GM12878 (cell line): ENCODE measurements at regions not wholly inside any gene's neighbourhood (a gene's known extent, or its start where the extent isn't known, plus 50 kb on each side); places are given as distances from the start of the nearest gene placed in this dataset.

Experiments
- ATAC-seq: fragments of 200-7000 bp; cut with Tn5 transposase; 3 replicates; pipeline ENCODE4 v1.9.1; 2020; ENCODE audit warnings: mild to moderate bottlenecking, moderate library complexity
- BruUV-seq: library from RNA; stranded (reverse); fragments of 400-500 nt; replicated peaks from 2 replicates; lab custom pipeline; 2021; lab: Mats Ljungman, UMichigan
- CTCF ChIA-PET: fragments of 300-600 bp; sonication (Branson Sonifier 250); formaldehyde crosslinking; extraction: SDS; loops from one replicate; lab custom pipeline; 2021; ENCODE audit warnings: inconsistent platforms; lab: Yijun Ruan, JAX
- POLR2A ChIA-PET: fragments of 350-600 bp; formaldehyde crosslinking; extraction: SDS; loops from one replicate; lab custom pipeline; 2021; ENCODE audit warnings: inconsistent platforms; lab: Charles Lee
- RAD21 ChIA-PET: fragments of 300-600 bp; sonication (Branson Sonifier 250); formaldehyde crosslinking; loops from one replicate; lab custom pipeline; 2023; ENCODE audit warnings: antibody characterized with exemption; ENCODE audit not compliant: unreplicated experiment; lab: Charles Lee
- SMC1A ChIA-PET: fragments of 300-600 bp; sonication (Branson Sonifier 250); formaldehyde crosslinking; loops from one replicate; lab custom pipeline; 2023; ENCODE audit not compliant: unreplicated experiment, uncharacterized antibody; lab: Charles Lee
- DNase-seq: peaks from one replicate; pipeline ENCODE4 v3.0.0-alpha.2; 2011; ENCODE audit warnings: low read depth, low spot score
- FAIRE-seq: peaks from 3 replicates; lab custom pipeline; 2011; peaks lifted over from hg19 to GRCh38; lab: Jason Lieb, UNC
- H2AFZ ChIP-seq: 2 replicates; pipeline ENCODE4 v1.6.0; 2011; ENCODE audit warnings: low read depth, low read length, control low read depth; ENCODE audit not compliant: control insufficient read depth
- H3K27ac ChIP-seq: 2 replicates; pipeline ENCODE4 v1.5.1; 2011; ENCODE audit warnings: control low read depth; ENCODE audit not compliant: control insufficient read depth, insufficient read depth
- H3K27me3 ChIP-seq, 2 experiments: replicated peaks in 1 of 2; 2 replicates each; pipeline versions ENCODE4 v1.6.0 to v1.6.1; 2011; ENCODE audit warnings: low read length in 1 of 2; ENCODE audit not compliant: control insufficient read depth in 2 of 2, insufficient read depth in 2 of 2
- H3K36me3 ChIP-seq, 2 experiments: 2 replicates each; pipeline ENCODE4 v1.5.1; 2011; ENCODE audit warnings: low read length in 1 of 2; ENCODE audit not compliant: control insufficient read depth in 2 of 2, insufficient read depth in 2 of 2
- H3K4me1 ChIP-seq: 2 replicates; pipeline ENCODE4 v1.6.1; 2011; ENCODE audit warnings: mild to moderate bottlenecking, low read length, moderate library complexity, mixed read lengths; ENCODE audit not compliant: control insufficient read depth, insufficient read depth
- H3K4me2 ChIP-seq: 2 replicates; pipeline ENCODE4 v1.6.0; 2011; ENCODE audit warnings: control low read depth; ENCODE audit not compliant: control insufficient read depth, insufficient read depth
- H3K4me3 ChIP-seq: fragments of 200-600 bp; sonication (generic); 2 replicates; pipeline ENCODE4 v1.5.1; 2016
- H3K79me2 ChIP-seq: 2 replicates; pipeline ENCODE4 v1.6.0; 2011; ENCODE audit warnings: low read length; ENCODE audit not compliant: control insufficient read depth, insufficient read depth
- H3K9ac ChIP-seq: 2 replicates; pipeline ENCODE4 v1.8.0; 2011; ENCODE audit warnings: low read length, control low read depth, mixed read lengths; ENCODE audit not compliant: control insufficient read depth, insufficient read depth
- H3K9me3 ChIP-seq: replicated peaks from 3 replicates; pipeline ENCODE4 v1.5.1; 2011; ENCODE audit warnings: mild to moderate bottlenecking, low read length; ENCODE audit not compliant: control insufficient read depth, insufficient read depth
- H4K20me1 ChIP-seq: 2 replicates; pipeline ENCODE4 v1.6.0; 2011; ENCODE audit not compliant: control insufficient read depth, insufficient read depth
- ASH2L ChIP-seq: fragments of 300-600, 200-600 bp; sonication (generic); IDR thresholded peaks from 2 replicates; pipeline ENCODE4 v1.6.1; 2017; ENCODE audit warnings: low read depth, mild to moderate bottlenecking, borderline replicate concordance
- ATF7 ChIP-seq: fragments of 450-650 bp; IDR thresholded peaks from 2 replicates; pipeline ENCODE4 v1.6.1; 2016; ENCODE audit warnings: low read depth, mild to moderate bottlenecking
- CUX1 ChIP-seq: IDR thresholded peaks from 2 replicates; pipeline ENCODE4 v1.6.1; 2012; ENCODE audit warnings: improper control_type of control experiment, low read depth, low read length; ENCODE audit not compliant: insufficient replicate concordance
- E2F4 ChIP-seq: IDR thresholded peaks from 2 replicates; pipeline ENCODE4 v1.6.1; 2012; ENCODE audit warnings: low read depth, low read length, improper control_type of control experiment
- PAX5 ChIP-seq: IDR thresholded peaks from 2 replicates; pipeline ENCODE4 v1.6.1; 2011; ENCODE audit warnings: low read depth, low read length, borderline replicate concordance
- RB1 ChIP-seq: fragments of 450-650 bp; formaldehyde crosslinking; IDR thresholded peaks from 2 replicates; pipeline ENCODE4 v1.6.1; 2017; ENCODE audit warnings: mild to moderate bottlenecking, borderline replicate concordance
- RUNX3 ChIP-seq: IDR thresholded peaks from 2 replicates; pipeline ENCODE4 v1.6.1; 2012; ENCODE audit warnings: low read length, inconsistent platforms
- SIX5 ChIP-seq: IDR thresholded peaks from 2 replicates; pipeline ENCODE4 v1.6.1; 2011; ENCODE audit warnings: mild to moderate bottlenecking, low read depth, low read length, moderate library complexity; ENCODE audit not compliant: severe bottlenecking
- WGBS: methylation state at CpG from one replicate; pipeline ENCODE4 v1.1.6; 2016; ENCODE audit warnings: low lambda C conversion rate; ENCODE audit not compliant: insufficient replicate concordance, insufficient coverage; ENCODE audit errors: missing lambda C conversion rate; 5-methylcytosine and 5-hydroxymethylcytosine counted together
- in situ Hi-C: fragments of 300-500 bp; cut with MboI; formaldehyde crosslinking; loops from 9 replicates; pipeline ENCODE4 v1.14.3; 2018; ENCODE audit warnings: mixed read lengths
- intact Hi-C: fragments of 100-400 bp; cut with micrococcal nuclease; formaldehyde crosslinking; loops from one replicate; pipeline ENCODE4 v1.14.2; 2022; ENCODE audit not compliant: unreplicated experiment
- TF ChIP-seq, protein P1 (sequence below): fragments of 450-650 bp; formaldehyde crosslinking; IDR thresholded peaks from 2 replicates; pipeline ENCODE4 v1.4.0; 2022; ENCODE audit warnings: mild to moderate bottlenecking, moderate library complexity
- TF ChIP-seq, protein P2 (sequence below): fragments of 150-350 bp; IDR thresholded peaks from 2 replicates; pipeline ENCODE4 v1.6.1; 2014; ENCODE audit warnings: mild to moderate bottlenecking, low read depth, low read length

GRCh38 chr1:8182034-8182761, 135.7 kb upstream of the SLC45A1 start:
- WGBS: 23% methylated on average over 12 of the region's 12 CpGs
- H3K4me2 ChIP-seq: peak overlapping the region; percentile 54
- CTCF ChIA-PET: no interaction called here
- no peak for TF ChIP-seq E2F4
- TF ChIP-seq PAX5: 0 out of 2 replicates have a peak, but pooled peaks have one; percentile 12
- no peak for TF ChIP-seq ASH2L
- peak; percentile 66 for TF ChIP-seq CUX1
- no peak for TF ChIP-seq RB1
- TF ChIP-seq RUNX3: peak; percentile 57; the same call in 1 of the 2 replicates
- TF ChIP-seq ATF7: no peak
- TF ChIP-seq SIX5: no peak
- TF ChIP-seq, protein P1, sequence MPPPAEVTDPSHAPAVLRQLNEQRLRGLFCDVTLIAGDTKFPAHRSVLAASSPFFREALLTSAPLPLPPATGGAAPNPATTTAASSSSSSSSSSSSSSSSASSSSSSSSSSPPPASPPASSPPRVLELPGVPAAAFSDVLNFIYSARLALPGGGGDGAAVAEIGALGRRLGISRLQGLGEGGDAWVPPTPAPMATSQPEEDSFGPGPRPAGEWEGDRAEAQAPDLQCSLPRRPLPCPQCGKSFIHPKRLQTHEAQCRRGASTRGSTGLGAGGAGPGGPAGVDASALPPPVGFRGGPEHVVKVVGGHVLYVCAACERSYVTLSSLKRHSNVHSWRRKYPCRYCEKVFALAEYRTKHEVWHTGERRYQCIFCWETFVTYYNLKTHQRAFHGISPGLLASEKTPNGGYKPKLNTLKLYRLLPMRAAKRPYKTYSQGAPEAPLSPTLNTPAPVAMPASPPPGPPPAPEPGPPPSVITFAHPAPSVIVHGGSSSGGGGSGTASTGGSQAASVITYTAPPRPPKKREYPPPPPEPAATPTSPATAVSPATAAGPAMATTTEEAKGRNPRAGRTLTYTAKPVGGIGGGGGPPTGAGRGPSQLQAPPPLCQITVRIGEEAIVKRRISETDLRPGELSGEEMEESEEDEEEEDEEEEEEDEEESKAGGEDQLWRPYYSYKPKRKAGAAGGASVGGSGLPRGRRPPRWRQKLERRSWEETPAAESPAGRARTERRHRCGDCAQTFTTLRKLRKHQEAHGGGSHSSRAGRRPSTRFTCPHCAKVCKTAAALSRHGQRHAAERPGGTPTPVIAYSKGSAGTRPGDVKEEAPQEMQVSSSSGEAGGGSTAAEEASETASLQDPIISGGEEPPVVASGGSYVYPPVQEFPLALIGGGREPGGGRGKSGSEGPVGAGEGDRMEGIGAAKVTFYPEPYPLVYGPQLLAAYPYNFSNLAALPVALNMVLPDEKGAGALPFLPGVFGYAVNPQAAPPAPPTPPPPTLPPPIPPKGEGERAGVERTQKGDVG: peak; percentile 57; the same call in 1 of the 2 replicates
- TF ChIP-seq, protein P2, sequence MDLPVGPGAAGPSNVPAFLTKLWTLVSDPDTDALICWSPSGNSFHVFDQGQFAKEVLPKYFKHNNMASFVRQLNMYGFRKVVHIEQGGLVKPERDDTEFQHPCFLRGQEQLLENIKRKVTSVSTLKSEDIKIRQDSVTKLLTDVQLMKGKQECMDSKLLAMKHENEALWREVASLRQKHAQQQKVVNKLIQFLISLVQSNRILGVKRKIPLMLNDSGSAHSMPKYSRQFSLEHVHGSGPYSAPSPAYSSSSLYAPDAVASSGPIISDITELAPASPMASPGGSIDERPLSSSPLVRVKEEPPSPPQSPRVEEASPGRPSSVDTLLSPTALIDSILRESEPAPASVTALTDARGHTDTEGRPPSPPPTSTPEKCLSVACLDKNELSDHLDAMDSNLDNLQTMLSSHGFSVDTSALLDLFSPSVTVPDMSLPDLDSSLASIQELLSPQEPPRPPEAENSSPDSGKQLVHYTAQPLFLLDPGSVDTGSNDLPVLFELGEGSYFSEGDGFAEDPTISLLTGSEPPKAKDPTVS: no peak

More at GRCh38 chr1:8182034-8182761, 135.7 kb upstream of the SLC45A1 start:
- H3K4me1 ChIP-seq: peaks cover 15% of the 10 kb centered on the region
- intact Hi-C loops (no loop called here), in situ Hi-C loops (no loop called here)
- ATAC-seq: peak; percentile 87
- H3K9me3 ChIP-seq: peaks cover 5% of the 10 kb centered on the region; the same call in 2 of the 3 replicates
- no peaks in the 10 kb centered on the region for H3K27me3 ChIP-seq
- no peaks in the 10 kb centered on the region for H4K20me1 ChIP-seq
- SMC1A ChIA-PET: interaction anchor here (0.7 kb wide), 1 partner anchor 11 kb away, joined by 3 read pairs; no protein-coding TSS in a partner anchor
- no peak overlapping the region for H3K4me3 ChIP-seq
- no peaks in the 10 kb centered on the region for H3K79me2 ChIP-seq
- H3K9ac ChIP-seq: peak overlapping the region; percentile 60
- RAD21 ChIA-PET: interaction anchor here (1.4 kb wide), 1 partner anchor 12 kb away, joined by 3 read pairs; no protein-coding TSS in a partner anchor
- POLR2A ChIA-PET: interaction anchor here (0.6 kb wide), 1 partner anchor 15 kb away, joined by 3 read pairs; no protein-coding TSS in a partner anchor
- peak; percentile 87 for DNase-seq
- H3K27ac ChIP-seq: peak overlapping the region; percentile 91
- H3K36me3 ChIP-seq: no peaks in the 10 kb centered on the region
- peak overlapping the region; percentile 24; the same call in 1 of the 2 replicates for H2AFZ ChIP-seq
- no TSS peak for BruUV-seq
- FAIRE-seq: peak; percentile 90
